ENCODE measurements at regions not wholly inside any gene's neighbourhood (a gene's known extent, or its start where the extent isn't known, plus 50 kb on each side); places are given as distances from the start of the nearest gene placed in this dataset.

DNA sequence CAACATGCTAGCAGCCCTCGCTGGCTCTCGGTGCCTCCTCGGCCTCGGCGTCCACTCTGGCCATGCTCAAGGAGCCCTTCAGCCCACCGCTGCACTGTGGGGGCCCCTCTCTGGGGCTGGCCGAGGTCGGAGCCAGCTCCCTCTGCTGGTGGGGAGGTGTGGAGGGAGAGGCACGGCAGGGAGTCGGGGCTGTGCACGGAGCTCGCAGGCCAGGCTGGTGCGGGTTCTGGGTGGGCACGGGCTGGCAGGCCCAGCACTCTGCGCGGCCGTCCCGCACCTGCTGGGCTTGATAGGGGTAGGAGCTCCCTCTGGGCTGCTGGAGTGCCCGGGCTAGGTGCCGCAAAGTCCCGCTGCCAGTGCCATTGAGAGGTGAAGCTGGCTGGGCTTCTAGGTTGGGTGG lies 251.0 kb downstream of the SQOR start:
- TF ChIP-seq JUN (IDR thresholded peaks at IDR 0.05) (no peak), PHF8 (IDR thresholded peaks at IDR 0.05; ENCODE audit: borderline replicate concordance, low read depth) (no peak), RFX5 (IDR thresholded peaks at IDR 0.05) (no peak), POLR2A (IDR thresholded peaks at IDR 0.05; ENCODE audit: low read length) (no peak), RAD21 (conservative IDR thresholded peaks at IDR 0.05 in 1 of 2, IDR thresholded peaks at IDR 0.05 in 1 of 2) (no peak), SMC3 (IDR thresholded peaks at IDR 0.05) (no peak), RNF2 (IDR thresholded peaks at IDR 0.05; ENCODE audit: borderline replicate concordance, low read depth) (no peak)
- TF ChIP-seq, protein P1, sequence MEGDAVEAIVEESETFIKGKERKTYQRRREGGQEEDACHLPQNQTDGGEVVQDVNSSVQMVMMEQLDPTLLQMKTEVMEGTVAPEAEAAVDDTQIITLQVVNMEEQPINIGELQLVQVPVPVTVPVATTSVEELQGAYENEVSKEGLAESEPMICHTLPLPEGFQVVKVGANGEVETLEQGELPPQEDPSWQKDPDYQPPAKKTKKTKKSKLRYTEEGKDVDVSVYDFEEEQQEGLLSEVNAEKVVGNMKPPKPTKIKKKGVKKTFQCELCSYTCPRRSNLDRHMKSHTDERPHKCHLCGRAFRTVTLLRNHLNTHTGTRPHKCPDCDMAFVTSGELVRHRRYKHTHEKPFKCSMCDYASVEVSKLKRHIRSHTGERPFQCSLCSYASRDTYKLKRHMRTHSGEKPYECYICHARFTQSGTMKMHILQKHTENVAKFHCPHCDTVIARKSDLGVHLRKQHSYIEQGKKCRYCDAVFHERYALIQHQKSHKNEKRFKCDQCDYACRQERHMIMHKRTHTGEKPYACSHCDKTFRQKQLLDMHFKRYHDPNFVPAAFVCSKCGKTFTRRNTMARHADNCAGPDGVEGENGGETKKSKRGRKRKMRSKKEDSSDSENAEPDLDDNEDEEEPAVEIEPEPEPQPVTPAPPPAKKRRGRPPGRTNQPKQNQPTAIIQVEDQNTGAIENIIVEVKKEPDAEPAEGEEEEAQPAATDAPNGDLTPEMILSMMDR (IDR thresholded peaks at IDR 0.05), result no peak

Data from A549 (cell line).